ENCODE measurements at regions not wholly inside any gene's neighbourhood (a gene's known extent, or its start where the extent isn't known, plus 50 kb on each side); places are given as distances from the start of the nearest gene placed in this dataset.

GRCh38 chr14:101380940-101381339, 180.4 kb upstream of the DIO3 start:
- Histone ChIP-seq H3K4me1 (no peaks in the 10 kb centered on the region), H3K36me3 (no peaks in the 10 kb centered on the region), H3K27ac (no peak overlapping the region), H3K4me3 (no peak overlapping the region), H3K9me3 (peaks cover 0 to 32% of the 10 kb centered on the region in 2 donors), H3K27me3 (no peaks in the 10 kb centered on the region)
- intact Hi-C loops (cut with DNase I): no loop called here
- no peak for ATAC-seq
- DNase-seq: no peak
- TF ChIP-seq CTCF (IDR thresholded peaks at IDR 0.05): no peak

GRCh38 chr14:101383737-101384338, 177.5 kb upstream of the DIO3 start:
- no peaks in the 10 kb centered on the region for H3K27me3 ChIP-seq
- H3K36me3 ChIP-seq: no peaks in the 10 kb centered on the region
- intact Hi-C loops (cut with DNase I): no loop called here
- ATAC-seq (no peak), DNase-seq (no peak)
- H3K9me3 ChIP-seq: peaks cover 0 to 32% of the 10 kb centered on the region in 2 donors
- no peak for TF ChIP-seq CTCF (IDR thresholded peaks at IDR 0.05)
- H3K4me3 ChIP-seq: no peak overlapping the region
- no peak overlapping the region for H3K27ac ChIP-seq
- H3K4me1 ChIP-seq: no peaks in the 10 kb centered on the region

GRCh38 chr14:101394374-101394773, 166.9 kb upstream of the DIO3 start:
- no peaks in the 10 kb centered on the region for H3K9me3 ChIP-seq
- no peak overlapping the region for H3K4me3 ChIP-seq
- intact Hi-C loops (cut with DNase I): no loop called here
- no peak overlapping the region for H3K27ac ChIP-seq
- DNase-seq: no peak
- no peak for TF ChIP-seq CTCF (IDR thresholded peaks at IDR 0.05)
- no peak for ATAC-seq
- no peaks in the 10 kb centered on the region for H3K36me3 ChIP-seq
- peaks cover 0 to 11% of the 10 kb centered on the region in 2 donors for H3K27me3 ChIP-seq
- H3K4me1 ChIP-seq: no peaks in the 10 kb centered on the region

GRCh38 chr14:101395779-101396178, 165.5 kb upstream of the DIO3 start:
- Histone ChIP-seq H3K4me3 (no peak overlapping the region), H3K27ac (no peak overlapping the region), H3K36me3 (no peaks in the 10 kb centered on the region), H3K4me1 (peaks cover 0 to 4% of the 10 kb centered on the region in 2 donors), H3K27me3 (peaks cover 0 to 25% of the 10 kb centered on the region in 2 donors), H3K9me3 (no peaks in the 10 kb centered on the region)
- TF ChIP-seq CTCF (IDR thresholded peaks at IDR 0.05): no peak
- ATAC-seq: no peak
- DNase-seq: no peak
- intact Hi-C loops (cut with DNase I): no loop called here

- H3K36me3 ChIP-seq: no peaks in the 10 kb centered on the region
- peaks cover 0 to 39% of the 10 kb centered on the region in 2 donors for H3K27me3 ChIP-seq
- DNase-seq (no peak), ATAC-seq (no peak)
- no peak overlapping the region for H3K4me3 ChIP-seq
- TF ChIP-seq CTCF (IDR thresholded peaks at IDR 0.05): no peak
- no peak overlapping the region for H3K27ac ChIP-seq
- no peaks in the 10 kb centered on the region for H3K9me3 ChIP-seq
- peaks cover 0 to 4% of the 10 kb centered on the region in 2 donors for H3K4me1 ChIP-seq
- intact Hi-C loops (cut with DNase I): no loop called here
These were observed 164.1 kb upstream of the DIO3 start for GRCh38 chr14:101397206-101397605.

Data from left lung (tissue), 4 donors.